Stimulated activated CD4-positive, alpha-beta T cell treated with anti-CD3 and anti-CD28 coated beads, TNF-alpha, amount 100 ng/mL, for 24 hours (primary cell): ENCODE measurements at regions not wholly inside any gene's neighbourhood (a gene's known extent, or its start where the extent isn't known, plus 50 kb on each side); places are given as distances from the start of the nearest gene placed in this dataset.

ENCODE experiments used
- DNase-seq, 3 experiments: peaks; one replicate each; pipeline ENCODE4 v3.0.0-alpha.2; 2020; ENCODE audit warnings: low read depth in 3 of 3

- no peak for DNase-seq
These were observed 934.3 kb downstream of the DIAPH3 start for GRCh38 chr13:59229401-59229800.

GRCh38 chr13:59229861-59230260, 933.9 kb downstream of the DIAPH3 start:
- DNase-seq: no peak

DNA sequence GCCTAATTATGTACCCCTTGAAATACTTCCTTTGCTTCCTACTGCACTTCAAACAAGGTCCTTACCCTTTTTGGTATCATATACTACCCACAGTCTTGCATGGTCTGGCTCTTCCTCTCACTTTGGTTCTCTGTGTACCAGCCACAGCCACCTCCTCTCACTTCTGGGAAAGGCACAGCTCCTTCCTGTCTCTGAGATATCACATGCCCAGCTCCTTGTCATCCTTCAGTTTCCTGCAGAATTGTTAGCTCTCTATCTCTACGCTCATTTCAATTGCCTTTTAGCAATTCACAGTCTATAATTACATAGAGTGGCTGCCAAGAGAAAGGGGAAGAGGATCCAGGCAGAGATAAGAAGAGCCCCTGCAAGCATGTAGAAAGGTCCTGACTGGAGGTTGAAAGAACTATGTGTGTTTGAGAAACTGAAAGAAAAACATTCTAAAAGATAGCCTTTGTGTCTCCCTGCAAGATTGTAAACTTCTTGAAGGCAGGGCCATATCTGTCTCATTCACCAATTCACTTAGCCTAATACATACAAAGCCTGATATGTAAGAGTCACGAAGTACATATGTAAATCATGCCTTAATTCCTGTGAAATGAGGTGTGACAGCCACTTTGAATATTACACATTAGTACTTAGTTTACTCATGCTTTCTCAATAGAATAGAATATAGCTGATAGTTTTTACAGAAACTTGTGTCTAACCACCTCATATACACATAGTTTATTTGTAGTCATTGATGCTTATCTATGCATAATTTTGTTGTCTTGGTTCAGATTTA, 933.1 kb downstream of the DIAPH3 start:
- no peak for DNase-seq

- no peak for DNase-seq
These were observed 927.3 kb downstream of the DIAPH3 start for GRCh38 chr13:59236309-59236919.

DNA sequence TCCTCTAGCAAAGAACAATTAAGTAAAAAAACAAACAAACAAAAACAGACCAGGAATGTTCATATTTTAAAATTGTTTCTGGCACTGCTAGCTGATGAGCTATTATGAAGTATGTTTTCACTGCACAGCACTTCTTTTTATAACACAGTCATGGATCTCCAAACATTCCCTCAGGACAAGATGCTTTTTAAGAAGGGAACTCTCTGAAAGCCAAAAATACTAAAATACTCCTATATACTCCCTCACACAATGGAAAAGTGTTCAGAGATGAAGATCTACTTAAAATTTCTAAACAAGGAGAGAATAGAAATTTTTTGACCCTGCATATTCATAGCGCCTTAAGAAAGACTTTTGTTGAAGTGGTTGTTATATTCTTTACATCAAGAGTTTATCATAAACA, 926.8 kb downstream of the DIAPH3 start:
- DNase-seq: no peak

- no peak for DNase-seq
These were observed 916.6 kb downstream of the DIAPH3 start for GRCh38 chr13:59247171-59247570.

DNA sequence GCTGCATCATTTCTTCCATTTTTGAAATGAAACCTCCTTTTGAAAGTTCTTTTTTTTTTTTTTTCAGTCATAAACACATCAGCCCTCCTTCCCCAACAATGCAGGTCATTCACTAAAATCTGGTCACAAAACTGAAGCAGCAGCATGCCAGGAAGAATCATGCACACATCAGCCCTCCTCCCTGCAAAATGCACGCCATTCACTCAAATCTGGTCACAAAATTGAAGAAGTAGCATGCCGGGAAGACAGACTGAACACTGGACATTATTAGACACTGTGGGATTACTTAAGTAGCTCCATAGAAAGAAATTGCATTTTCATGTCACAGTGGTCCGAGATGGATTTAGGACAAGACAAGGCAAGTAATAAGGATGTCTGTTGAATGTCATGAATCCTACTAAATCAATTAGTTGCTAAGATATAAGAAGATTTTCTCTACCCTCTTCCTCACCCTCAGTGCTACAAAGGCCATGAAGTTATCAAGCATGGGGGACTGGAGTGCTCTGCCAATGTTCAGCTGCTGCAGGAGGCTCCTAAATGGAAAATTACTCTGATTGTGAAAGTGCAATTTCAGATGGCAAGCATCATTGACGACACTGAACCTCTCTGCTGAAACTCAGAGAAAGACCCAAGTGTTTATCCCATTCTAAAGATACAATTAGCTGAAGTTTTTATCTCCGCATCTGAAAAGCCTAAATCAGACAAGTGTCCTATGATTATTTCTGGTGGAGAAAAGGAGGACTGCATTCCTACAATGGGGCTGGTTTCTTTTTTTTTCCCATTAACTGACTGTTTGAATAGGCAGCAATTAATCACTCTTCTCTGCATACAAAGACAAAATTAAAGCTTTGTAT, 913.2 kb downstream of the DIAPH3 start:
- no peak for DNase-seq

GRCh38 chr13:59259165-59260000, 904.3 kb downstream of the DIAPH3 start:
- no peak for DNase-seq

- no peak for DNase-seq
These were observed 901.7 kb downstream of the DIAPH3 start for GRCh38 chr13:59261928-59262488.

- no peak for DNase-seq
These were observed 900.2 kb downstream of the DIAPH3 start for GRCh38 chr13:59263531-59263930.

- DNase-seq: no peak
These were observed 897.2 kb downstream of the DIAPH3 start for GRCh38 chr13:59266478-59267063.

DNA sequence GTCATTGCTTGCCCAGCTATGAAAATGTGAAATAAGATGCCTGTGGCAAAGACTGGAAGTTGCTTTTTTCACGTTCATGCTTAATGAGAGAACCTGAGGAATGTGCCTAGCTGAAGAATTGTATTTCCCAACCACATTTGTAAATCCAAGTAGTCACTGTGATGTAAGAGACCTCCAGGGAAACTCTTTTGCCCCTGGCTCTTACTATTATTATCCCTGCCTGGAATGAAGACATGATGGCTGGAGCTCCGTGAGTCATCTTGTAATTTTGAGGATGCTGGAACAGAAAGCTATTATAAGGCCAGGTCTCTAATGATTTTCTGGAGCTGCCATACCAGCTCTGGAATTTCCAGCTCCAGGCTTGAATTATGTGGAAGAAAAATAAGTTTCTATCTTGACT, 894.3 kb downstream of the DIAPH3 start:
- DNase-seq: no peak

DNA sequence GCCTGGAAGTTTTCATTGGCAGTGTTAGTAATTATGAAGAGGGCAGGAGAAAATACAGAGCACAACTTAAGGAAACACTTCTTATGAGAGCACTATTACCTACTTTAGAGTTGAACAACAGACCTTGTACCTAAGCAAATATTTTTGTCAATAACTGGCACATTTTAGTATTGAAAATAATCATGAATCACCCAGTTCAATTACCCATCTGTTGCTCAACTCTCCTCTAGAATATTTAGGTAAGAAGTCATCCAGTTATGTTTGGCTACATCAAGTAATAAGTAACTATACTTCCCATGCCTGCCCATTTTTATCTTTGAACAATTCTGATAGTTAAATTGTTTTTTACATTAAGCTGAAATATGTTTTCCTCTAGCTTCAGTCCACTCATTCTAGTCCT, 893.4 kb downstream of the DIAPH3 start:
- no peak for DNase-seq

DNA sequence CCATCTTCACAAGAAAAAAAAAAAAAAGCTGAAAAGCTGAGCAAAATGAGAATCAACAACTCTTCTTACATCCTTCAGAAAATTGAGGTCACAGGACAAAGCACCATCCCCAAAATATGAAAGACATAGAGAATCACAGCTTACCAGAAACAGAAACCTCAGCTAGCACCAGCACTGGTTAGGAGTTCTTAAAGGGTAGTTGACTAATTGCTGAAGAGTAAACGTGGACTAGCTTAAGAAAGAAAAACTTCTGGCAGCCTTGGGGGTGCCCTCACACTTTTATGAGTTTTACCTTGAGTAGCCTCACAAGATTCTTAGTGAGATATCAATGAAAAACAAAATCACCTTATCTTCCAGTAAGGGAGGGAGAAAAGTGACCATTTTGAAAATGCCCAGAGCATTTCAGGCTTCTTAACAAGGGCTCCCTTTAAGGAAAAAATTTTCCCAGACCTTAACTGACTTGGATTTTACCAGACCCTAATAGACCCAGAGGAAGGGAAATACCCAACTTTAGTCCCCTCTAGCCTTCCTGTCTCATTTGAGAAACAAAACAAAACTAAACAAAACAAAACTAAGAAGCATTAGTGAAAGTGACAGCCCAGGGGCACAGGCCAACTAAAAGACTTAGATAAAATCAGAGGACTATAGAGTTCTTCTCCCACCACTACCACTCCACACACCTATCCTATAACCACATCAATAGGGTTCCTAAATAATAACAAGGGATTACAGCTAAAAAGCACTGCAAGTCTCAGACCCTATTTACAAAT, 888.6 kb downstream of the DIAPH3 start:
- DNase-seq: no peak

GRCh38 chr13:59276436-59276835, 887.3 kb downstream of the DIAPH3 start:
- DNase-seq: no peak

GRCh38 chr13:59277106-59277505, 886.6 kb downstream of the DIAPH3 start:
- no peak for DNase-seq

DNA sequence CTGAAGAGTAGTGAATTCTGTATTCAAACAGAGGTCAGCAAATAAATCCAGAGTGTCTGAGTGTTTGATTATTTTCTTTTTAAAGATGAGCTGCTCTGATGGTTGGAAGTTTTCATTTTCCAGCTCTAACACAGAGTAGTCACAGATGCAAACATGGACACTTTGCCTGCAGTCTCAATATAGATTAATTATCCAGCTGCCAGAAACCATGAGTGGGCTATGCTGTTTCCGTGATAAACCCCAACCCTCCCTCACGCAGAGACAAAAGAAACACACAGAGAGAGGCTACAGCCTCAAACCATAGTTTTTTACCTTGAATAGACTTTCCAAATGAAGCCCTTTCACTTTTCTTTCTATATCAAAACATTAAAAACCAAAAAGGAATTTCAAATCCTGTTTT, 884.7 kb downstream of the DIAPH3 start:
- DNase-seq: no peak

GRCh38 chr13:59279576-59279975, 884.2 kb downstream of the DIAPH3 start:
- DNase-seq: no peak

DNA sequence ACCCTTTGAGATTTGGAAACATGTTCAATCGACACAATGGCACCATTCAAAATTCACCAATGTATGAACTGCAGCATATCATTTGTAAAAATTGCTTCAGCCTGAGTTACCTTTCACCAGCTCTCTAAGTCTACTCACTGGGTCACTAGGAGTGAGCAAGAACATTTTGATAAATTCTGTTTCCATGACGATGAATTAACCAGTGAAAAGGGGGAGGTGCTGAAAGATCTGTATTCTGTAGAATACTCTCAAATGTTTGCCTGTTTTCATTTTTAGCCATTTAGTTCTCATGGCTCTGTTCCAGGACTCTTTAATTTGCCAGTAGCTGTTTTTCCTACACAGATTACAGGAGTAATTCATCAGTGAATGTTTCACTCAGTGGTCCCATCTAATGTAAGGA, 883.4 kb downstream of the DIAPH3 start:
- DNase-seq: no peak

GRCh38 chr13:59281453-59281852, 882.3 kb downstream of the DIAPH3 start:
- DNase-seq: no peak
